ENCODE measurements at regions not wholly inside any gene's neighbourhood (a gene's known extent, or its start where the extent isn't known, plus 50 kb on each side); places are given as distances from the start of the nearest gene placed in this dataset.
"Not testable (repeated sequence)": the region's sequence is repeated elsewhere in the genome, so short reads cannot be mapped to it uniquely, and the experiment has no call there.

- H3K4me1 ChIP-seq; H3K9me3 ChIP-seq; ATAC-seq; H3K27me3 ChIP-seq; in situ Hi-C loops (cut with MboI; ENCODE audit: low sequenced_read_pairs in 4 of 4); H3K36me3 ChIP-seq; H3K4me3 ChIP-seq; H3K27ac ChIP-seq; intact Hi-C loops (cut with DNase I; ENCODE audit: low total_unique reads); DNase-seq: not testable (repeated sequence)
These were observed 53.9 kb downstream of the CDRT15L2 start for GRCh38 chr17:20633268-20634059.

GRCh38 chr17:20640147-20640546 lies 60.6 kb downstream of the CDRT15L2 start:
- intact Hi-C loops (cut with DNase I; ENCODE audit: low total_unique reads); H3K4me3 ChIP-seq; H3K27me3 ChIP-seq; H3K27ac ChIP-seq; ATAC-seq; in situ Hi-C loops (cut with MboI; ENCODE audit: low sequenced_read_pairs in 4 of 4); H3K9me3 ChIP-seq; H3K36me3 ChIP-seq; DNase-seq; H3K4me1 ChIP-seq: not testable (repeated sequence)

DNA sequence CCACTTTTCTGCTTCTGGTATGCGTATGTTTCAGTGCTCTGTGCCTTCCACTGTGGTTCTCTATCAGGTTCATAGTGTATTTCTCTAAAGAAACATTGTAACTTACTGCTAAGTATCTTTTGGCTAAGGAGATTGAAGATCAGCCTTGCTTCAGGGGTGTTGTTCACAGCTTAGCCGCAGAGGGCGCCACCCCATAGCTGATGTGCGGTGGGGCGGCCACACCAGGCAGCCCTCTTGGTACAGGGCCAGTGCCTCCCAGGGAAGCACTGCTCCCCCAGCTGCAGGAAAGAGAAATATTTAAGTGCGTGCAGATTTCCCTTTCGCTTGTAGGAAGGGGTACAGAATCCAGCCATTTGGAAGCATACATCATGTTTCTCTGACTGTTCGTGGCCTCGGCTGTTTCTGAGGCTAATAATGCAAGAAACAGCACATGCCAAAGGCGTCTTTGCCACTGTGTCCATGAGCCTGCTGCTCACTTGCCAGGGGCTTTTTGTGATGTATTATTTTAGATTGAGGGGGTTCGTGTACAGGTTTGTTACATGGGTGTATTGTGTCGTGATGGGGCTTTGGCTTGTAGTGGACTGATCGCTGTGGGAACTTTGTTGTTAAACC lies 67.2 kb downstream of the CDRT15L2 start:
- H3K4me1 ChIP-seq; intact Hi-C loops (cut with DNase I; ENCODE audit: low total_unique reads); H3K27ac ChIP-seq; DNase-seq; in situ Hi-C loops (cut with MboI; ENCODE audit: low sequenced_read_pairs in 4 of 4); H3K27me3 ChIP-seq; H3K9me3 ChIP-seq; ATAC-seq; H3K36me3 ChIP-seq; H3K4me3 ChIP-seq: not testable (repeated sequence)

DNA sequence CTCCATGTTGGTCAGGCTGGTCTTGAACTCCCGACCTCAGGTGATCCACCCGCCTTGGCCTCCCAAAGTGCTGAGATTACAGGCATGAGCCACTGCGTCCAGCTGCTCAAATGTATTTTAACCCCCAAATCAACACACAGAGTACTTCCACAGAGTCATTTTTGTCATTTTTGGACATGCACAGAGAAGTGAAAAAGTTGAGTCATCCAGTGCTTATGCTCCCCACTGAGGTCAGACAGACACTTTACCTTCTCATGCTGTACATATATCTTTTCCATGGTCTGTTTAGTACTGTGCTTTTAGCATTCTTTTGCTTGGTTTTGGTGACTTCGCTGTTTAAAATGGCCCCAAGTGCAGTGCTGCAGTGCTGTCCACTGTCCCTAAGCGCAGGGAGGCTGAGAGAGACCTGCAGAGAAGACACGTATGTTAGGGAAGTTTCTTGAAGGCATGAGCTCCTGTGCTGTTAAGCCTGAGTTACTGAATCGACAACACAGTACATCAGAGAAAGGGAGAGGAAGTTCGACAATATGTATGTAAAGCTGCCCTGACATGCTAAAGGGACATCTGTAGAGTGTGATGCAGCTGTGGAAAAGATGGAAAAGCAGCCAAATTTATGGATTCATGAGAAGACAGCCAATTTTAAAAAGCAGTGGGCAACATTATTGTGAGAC lies 69.7 kb downstream of the CDRT15L2 start:
- H3K36me3 ChIP-seq; ATAC-seq; H3K9me3 ChIP-seq; DNase-seq; H3K4me3 ChIP-seq; H3K27me3 ChIP-seq; intact Hi-C loops (cut with DNase I; ENCODE audit: low total_unique reads); H3K27ac ChIP-seq; H3K4me1 ChIP-seq; in situ Hi-C loops (cut with MboI; ENCODE audit: low sequenced_read_pairs in 4 of 4): not testable (repeated sequence)

- H3K27ac ChIP-seq; intact Hi-C loops (cut with DNase I; ENCODE audit: low total_unique reads); in situ Hi-C loops (cut with MboI; ENCODE audit: low sequenced_read_pairs in 4 of 4); H3K27me3 ChIP-seq; H3K4me1 ChIP-seq; DNase-seq; ATAC-seq; H3K36me3 ChIP-seq; H3K9me3 ChIP-seq; H3K4me3 ChIP-seq: not testable (repeated sequence)
These were observed 71.5 kb downstream of the CDRT15L2 start for GRCh38 chr17:20651022-20651421.

DNA sequence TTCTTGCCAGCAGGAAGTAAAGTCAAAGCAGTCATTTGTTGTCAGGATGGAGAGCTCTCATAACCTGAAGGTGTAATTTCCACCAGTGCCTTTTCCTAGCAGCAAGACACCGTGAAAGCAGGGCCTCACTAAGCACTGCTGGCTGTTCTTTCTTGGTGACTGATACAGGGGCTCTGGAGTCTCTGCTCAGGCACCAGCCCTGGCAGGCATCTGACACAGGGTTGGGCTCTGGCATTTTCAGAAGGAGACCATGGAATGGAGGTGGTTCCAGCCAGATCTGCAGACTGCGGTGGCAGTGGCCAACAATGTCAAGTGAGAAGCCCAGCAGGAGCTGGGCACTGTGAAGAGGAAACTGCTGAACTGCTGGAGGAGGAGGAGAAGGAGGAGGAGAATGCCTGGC lies 72.2 kb downstream of the CDRT15L2 start:
- ATAC-seq; intact Hi-C loops (cut with DNase I; ENCODE audit: low total_unique reads); H3K27me3 ChIP-seq; in situ Hi-C loops (cut with MboI; ENCODE audit: low sequenced_read_pairs in 4 of 4); H3K9me3 ChIP-seq; H3K27ac ChIP-seq; H3K4me1 ChIP-seq; H3K36me3 ChIP-seq; H3K4me3 ChIP-seq; DNase-seq: not testable (repeated sequence)

DNA sequence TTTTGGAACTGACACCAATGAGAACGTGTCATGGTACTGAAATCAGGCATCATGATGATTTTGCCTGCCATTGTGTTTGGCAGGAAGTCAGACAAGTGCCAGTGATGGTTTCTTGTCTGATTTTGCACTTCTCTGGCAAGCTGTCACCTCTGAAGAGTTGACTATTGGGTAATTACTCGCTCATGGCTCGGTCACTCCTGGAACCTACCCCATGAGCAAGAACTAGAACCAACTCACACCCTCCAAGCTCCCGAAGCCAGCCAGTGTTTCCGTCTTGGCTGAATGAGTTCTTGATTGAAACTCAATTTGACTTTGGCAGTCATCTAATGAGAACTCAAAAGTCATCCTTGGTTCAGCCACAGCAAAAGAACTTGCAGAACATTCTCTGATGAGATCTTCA lies 73.9 kb downstream of the CDRT15L2 start:
- intact Hi-C loops (cut with DNase I; ENCODE audit: low total_unique reads) = not testable (repeated sequence)

DNA sequence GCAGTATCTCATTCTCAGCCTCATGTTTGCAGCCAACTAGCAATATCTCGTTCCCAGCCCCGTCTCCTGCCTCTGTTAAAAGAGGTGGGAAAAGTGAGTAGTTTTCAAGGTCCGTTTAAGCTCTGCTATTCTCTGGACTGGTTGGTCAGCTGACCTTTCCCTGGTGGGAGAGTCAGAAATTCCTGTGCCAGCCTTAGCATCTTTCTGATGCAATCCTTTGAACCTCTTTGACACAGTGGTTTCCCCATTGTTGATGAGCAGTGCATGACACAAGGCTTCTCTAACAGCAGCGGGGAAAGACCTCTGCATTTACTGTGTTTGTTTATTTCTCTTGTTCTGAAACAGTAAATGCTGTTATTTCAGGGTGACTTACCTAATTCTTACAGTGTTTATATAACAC lies 74.6 kb downstream of the CDRT15L2 start:
- H3K36me3 ChIP-seq; DNase-seq; H3K27me3 ChIP-seq; intact Hi-C loops (cut with DNase I; ENCODE audit: low total_unique reads); ATAC-seq; H3K9me3 ChIP-seq; H3K27ac ChIP-seq; H3K4me3 ChIP-seq; H3K4me1 ChIP-seq; in situ Hi-C loops (cut with MboI; ENCODE audit: low sequenced_read_pairs in 4 of 4): not testable (repeated sequence)

More for the DNA sequence above, 73.9 kb downstream of the CDRT15L2 start:
- in situ Hi-C loops (cut with MboI; ENCODE audit: low sequenced_read_pairs in 4 of 4); H3K4me3 ChIP-seq; H3K4me1 ChIP-seq; H3K27me3 ChIP-seq; H3K36me3 ChIP-seq; H3K27ac ChIP-seq; H3K9me3 ChIP-seq; ATAC-seq; DNase-seq: not testable (repeated sequence)

DNA sequence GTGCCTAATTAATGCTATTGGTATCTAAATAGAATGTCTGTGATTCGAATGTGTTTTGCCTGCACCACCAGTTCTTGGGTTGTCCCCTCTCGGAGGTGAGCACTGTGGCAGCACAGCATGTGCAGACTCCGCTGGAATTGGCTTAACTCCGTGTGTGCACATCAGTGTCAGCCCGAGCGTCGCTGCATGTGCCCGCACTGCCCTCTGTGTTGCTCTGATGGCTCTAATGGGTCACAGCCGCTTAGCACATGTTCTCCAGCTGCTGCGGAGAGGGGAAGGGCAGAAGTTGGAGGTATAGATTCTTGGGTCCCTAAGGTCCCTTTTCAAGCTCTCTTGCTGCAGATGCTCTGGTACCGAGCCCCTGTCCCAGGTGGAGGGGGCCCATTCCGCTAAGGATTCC lies 75.1 kb downstream of the CDRT15L2 start:
- H3K4me3 ChIP-seq; H3K4me1 ChIP-seq; H3K36me3 ChIP-seq; intact Hi-C loops (cut with DNase I; ENCODE audit: low total_unique reads); ATAC-seq; in situ Hi-C loops (cut with MboI; ENCODE audit: low sequenced_read_pairs in 4 of 4); H3K9me3 ChIP-seq; H3K27me3 ChIP-seq; DNase-seq; H3K27ac ChIP-seq: not testable (repeated sequence)

- H3K9me3 ChIP-seq; H3K27me3 ChIP-seq; intact Hi-C loops (cut with DNase I; ENCODE audit: low total_unique reads); DNase-seq; H3K36me3 ChIP-seq; in situ Hi-C loops (cut with MboI; ENCODE audit: low sequenced_read_pairs in 4 of 4); H3K4me1 ChIP-seq; H3K4me3 ChIP-seq; ATAC-seq; H3K27ac ChIP-seq: not testable (repeated sequence)
These were observed 85.8 kb downstream of the CDRT15L2 start for GRCh38 chr17:20665103-20665955.

DNA sequence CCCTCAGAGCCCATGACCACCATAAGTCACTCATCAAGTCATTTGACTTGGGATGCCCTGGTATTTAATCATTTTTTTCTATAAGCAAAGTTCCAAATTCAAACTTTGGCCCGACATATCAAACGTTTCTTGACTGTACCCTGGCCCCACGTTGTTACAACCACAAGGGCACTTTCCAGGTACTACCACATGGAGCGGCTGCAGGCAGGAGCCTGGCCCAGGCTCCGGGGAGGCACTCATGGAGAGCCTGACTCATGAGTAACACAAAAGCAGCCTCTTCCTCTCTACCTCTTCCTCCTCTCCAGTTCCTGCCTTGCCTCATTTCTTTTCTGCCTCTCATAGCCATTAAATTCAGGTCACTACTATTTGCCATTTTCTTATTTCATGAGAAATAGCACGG lies 87.2 kb downstream of the CDRT15L2 start:
- ATAC-seq; DNase-seq; H3K4me3 ChIP-seq; H3K36me3 ChIP-seq; H3K4me1 ChIP-seq; H3K9me3 ChIP-seq; intact Hi-C loops (cut with DNase I; ENCODE audit: low total_unique reads); H3K27ac ChIP-seq; in situ Hi-C loops (cut with MboI; ENCODE audit: low sequenced_read_pairs in 4 of 4); H3K27me3 ChIP-seq: not testable (repeated sequence)
